ENCODE measurements at regions not wholly inside any gene's neighbourhood (a gene's known extent, or its start where the extent isn't known, plus 50 kb on each side); places are given as distances from the start of the nearest gene placed in this dataset.

DNA sequence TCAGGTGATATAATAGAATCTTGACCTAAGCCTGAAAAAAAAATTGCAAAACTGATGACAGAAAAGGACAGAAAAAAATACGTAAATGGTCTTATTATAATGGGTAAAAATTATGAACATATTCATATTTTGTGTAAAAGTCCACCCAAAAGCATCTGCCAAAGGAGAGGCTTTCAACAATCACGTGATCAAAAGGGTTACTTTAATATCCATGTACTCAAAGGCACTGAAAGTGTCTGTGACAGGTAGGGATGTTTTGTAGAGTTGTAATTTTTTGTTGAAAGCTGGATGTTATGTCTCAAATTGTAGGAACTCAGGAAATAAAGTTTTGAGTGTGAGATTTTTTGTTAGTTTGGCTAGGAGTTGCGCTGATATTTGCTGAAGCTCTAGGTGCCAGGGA lies 144.8 kb upstream of the GALNTL6 start:
- Histone ChIP-seq H3K36me3 (ENCODE audit: control insufficient read depth in 2 of 4, insufficient read depth in 4 of 4, low read length in 3 of 4) (no peaks in the 10 kb centered on the region), H3K14ac (ENCODE audit: insufficient read length) (no peak overlapping the region), H3K4ac (replicated peaks; ENCODE audit: insufficient read length, low read depth, low read length) (no peak overlapping the region), H4K5ac (ENCODE audit: insufficient read length, low read depth, low read length) (no peak overlapping the region), H3K27ac (ENCODE audit: low read depth, low read length) (no peak overlapping the region), H2BK120ac (replicated peaks; ENCODE audit: low read depth, low read length) (no peak overlapping the region), H3K9ac (replicated peaks in 1 of 4; ENCODE audit: extremely low read depth in 1 of 4, low read depth in 3 of 4, low read length in 3 of 4) (no peak overlapping the region), H2BK5ac (ENCODE audit: low read depth, low read length) (no peak overlapping the region), H3K56ac (replicated peaks; ENCODE audit: insufficient read length, low read depth, low read length) (no peak overlapping the region), H4K8ac (ENCODE audit: extremely low read depth, insufficient read depth, low read length) (no peak overlapping the region), H2BK15ac (ENCODE audit: low read length) (no peak overlapping the region), H2BK20ac (ENCODE audit: low read length) (no peak overlapping the region), H2AFZ (ENCODE audit: low read length) (no peak overlapping the region), H3K4me2 (ENCODE audit: insufficient read depth in 1 of 2, low read depth in 2 of 2, low read length in 2 of 2) (no peak overlapping the region), H3K79me1 (ENCODE audit: low read depth, low read length) (no peaks in the 10 kb centered on the region), H3K9me3 (ENCODE audit: insufficient read depth in 2 of 2, low read depth in 1 of 2, low read length in 1 of 2) (no peaks in the 10 kb centered on the region), H3K4me3 (ENCODE audit: extremely low read depth in 1 of 4, insufficient read depth in 2 of 4, low read depth in 3 of 4, low read length in 4 of 4) (no peak overlapping the region), H4K91ac (replicated peaks; ENCODE audit: insufficient read length, low read length) (no peak overlapping the region), H3K18ac (ENCODE audit: extremely low read depth, low read length) (no peak overlapping the region), H2BK12ac (ENCODE audit: low read depth, low read length) (no peak overlapping the region), H3K23ac (ENCODE audit: insufficient read length) (no peak overlapping the region), H3K27me3 (replicated peaks in 1 of 4; ENCODE audit: control insufficient read depth in 3 of 4, extremely low read depth in 1 of 4, insufficient read depth in 3 of 4, low read length in 3 of 4) (no peaks in the 10 kb centered on the region), H3K4me1 (replicated peaks in 1 of 4; ENCODE audit: control insufficient read depth in 3 of 4, insufficient read depth in 4 of 4, low read length in 3 of 4) (no peaks in the 10 kb centered on the region), H3K79me2 (ENCODE audit: control insufficient read depth in 1 of 2, insufficient read depth in 2 of 2, low read length in 2 of 2) (no peaks in the 10 kb centered on the region), H3K23me2 (ENCODE audit: low read depth, low read length) (no peaks in the 10 kb centered on the region), H4K20me1 (replicated peaks in 1 of 2; ENCODE audit: control insufficient read depth in 1 of 2, insufficient read depth in 2 of 2, low read length in 2 of 2) (no peaks in the 10 kb centered on the region), H2AK5ac (ENCODE audit: low read depth, low read length) (no peak overlapping the region)
- WGBS, 2 experiments (ENCODE audit: extremely low coverage in 1 of 2, insufficient coverage in 1 of 2, insufficient read length in 1 of 2, insufficient replicate concordance in 2 of 2, low coverage in 1 of 2, low lambda C conversion rate in 2 of 2, missing lambda C conversion rate in 1 of 2) = 97% methylated on average over 3 of the region's 3 CpGs; no CpG with 5 or more reads in 1 of the 2 experiments
- TF ChIP-seq MAX (IDR thresholded peaks at IDR 0.05) = no peak
- TF ChIP-seq TCF12 (IDR thresholded peaks at IDR 0.05; ENCODE audit: low read depth, low read length) = no peak
- no peak for TF ChIP-seq FOSL1 (IDR thresholded peaks at IDR 0.05; ENCODE audit: insufficient read depth, low read depth, low read length)
- no peak for TF ChIP-seq SIRT6 (IDR thresholded peaks at IDR 0.05; ENCODE audit: low read length)
- TF ChIP-seq SP2 (IDR thresholded peaks at IDR 0.05; ENCODE audit: low read length) = no peak
- TF ChIP-seq RNF2 (IDR thresholded peaks at IDR 0.05; ENCODE audit: borderline replicate concordance, low read depth, low read length, missing control alignments, poor library complexity, severe bottlenecking) = no peak
- CTCF ChIA-PET (ENCODE audit: partially characterized antibody) = interaction anchor here (1.1 kb wide), 1 partner anchor 162 kb away, joined by 4 read pairs; no protein-coding TSS in a partner anchor
- FAIRE-seq (no peak), DNase-seq (ENCODE audit: low read depth in 1 of 2, low spot score in 2 of 2) (no peak)
- POLR2A ChIA-PET (ENCODE audit: partially characterized antibody) = no interaction called here
